HG02852 (cell line): ENCODE measurements at regions not wholly inside any gene's neighbourhood (a gene's known extent, or its start where the extent isn't known, plus 50 kb on each side); places are given as distances from the start of the nearest gene placed in this dataset.

Source experiments
- ATAC-seq: cut with Tn5 transposase; IDR thresholded peaks from one replicate; pipeline ENCODE4 v1.9.1; 2021; ENCODE audit warnings: mild to moderate bottlenecking, moderate library complexity; ENCODE audit not compliant: unreplicated experiment

- ATAC-seq: no peak
Observed at GRCh38 chr6:4591218-4591617, 185.0 kb upstream of the CDYL start.

DNA sequence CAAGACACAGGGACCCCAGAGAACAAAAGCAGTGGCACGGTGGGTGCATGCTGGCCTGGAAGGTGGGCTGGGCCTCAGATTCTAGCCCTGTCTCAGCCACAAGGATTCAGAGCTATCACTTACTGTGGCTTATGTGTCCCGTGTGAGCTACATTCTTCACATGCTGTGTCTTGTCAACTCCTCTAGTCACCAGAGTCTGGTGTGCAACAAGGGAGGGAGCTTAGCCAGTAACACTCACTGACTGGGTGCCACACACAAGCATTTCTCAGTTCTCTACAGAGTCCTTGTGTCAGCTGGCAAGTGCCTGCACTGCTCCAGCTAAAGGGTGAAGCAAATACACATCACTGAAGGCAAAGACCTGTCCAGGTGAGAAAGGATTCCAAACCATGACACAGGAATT lies 186.9 kb upstream of the CDYL start:
- no peak for ATAC-seq

- no peak for ATAC-seq
Observed at GRCh38 chr6:4588581-4588980, 187.6 kb upstream of the CDYL start.

GRCh38 chr6:4588163-4588562 lies 188.0 kb upstream of the CDYL start:
- no peak for ATAC-seq

DNA sequence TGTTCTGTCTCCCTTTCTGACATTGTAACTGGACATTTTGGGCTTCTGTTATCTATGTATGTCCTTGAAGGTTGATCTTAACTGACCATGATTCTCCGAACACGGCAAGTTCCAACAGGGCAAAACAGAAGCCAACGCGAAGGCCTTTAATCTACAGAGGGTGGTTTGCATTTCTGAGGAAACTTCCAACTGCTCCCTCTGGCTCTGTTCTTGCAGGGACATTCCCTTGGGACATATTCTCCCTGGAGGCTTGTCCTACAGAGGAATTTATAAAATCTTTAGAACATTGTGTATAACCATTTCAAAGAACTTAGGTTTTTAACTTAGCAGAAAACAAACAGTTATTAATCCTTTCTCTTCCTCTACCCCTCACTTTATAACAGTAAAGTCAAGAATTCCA lies 189.0 kb upstream of the CDYL start:
- no peak for ATAC-seq

- no peak for ATAC-seq
Observed at GRCh38 chr6:4586469-4586859, 189.7 kb upstream of the CDYL start.

DNA sequence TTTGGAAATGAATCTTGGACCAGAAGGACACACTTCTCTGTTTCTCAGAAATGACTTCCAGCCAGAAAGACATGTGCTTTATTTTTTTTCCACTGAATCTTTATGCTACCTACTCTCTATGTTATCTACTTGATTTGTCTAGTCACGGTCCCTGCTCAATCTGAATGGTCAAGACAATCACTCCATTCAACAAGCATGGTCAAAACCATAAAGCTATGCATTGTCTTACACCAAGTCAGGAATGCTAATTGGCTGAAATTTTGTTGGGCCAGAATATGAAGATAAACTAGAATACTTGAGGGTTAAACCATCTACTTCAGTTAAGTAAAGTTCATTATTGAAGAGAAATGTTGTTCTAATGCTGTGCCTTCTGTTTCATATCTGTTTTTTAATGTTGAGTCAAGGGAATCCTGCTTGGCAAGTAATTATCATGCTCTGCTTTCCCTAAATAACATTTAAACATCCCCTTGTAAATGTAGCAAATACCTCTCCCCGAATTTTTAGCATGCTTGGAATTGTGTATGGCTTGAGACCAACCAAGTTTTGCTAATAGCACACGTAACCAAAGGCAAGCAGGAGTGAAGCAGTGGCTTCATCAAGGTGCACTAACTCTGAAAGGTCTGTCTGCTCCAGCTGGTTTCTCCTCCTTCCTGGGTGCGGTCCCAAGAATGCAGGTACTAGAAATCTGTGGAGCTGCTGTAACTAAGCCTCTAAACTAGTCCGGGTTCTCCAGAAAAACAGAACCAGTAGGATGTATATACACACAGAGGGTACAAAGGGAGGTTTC lies 190.3 kb upstream of the CDYL start:
- no peak for ATAC-seq

- ATAC-seq: no peak
Observed at GRCh38 chr6:4584801-4585200, 191.4 kb upstream of the CDYL start.

- ATAC-seq: no peak
Observed at GRCh38 chr6:4582506-4583417, 193.4 kb upstream of the CDYL start.

DNA sequence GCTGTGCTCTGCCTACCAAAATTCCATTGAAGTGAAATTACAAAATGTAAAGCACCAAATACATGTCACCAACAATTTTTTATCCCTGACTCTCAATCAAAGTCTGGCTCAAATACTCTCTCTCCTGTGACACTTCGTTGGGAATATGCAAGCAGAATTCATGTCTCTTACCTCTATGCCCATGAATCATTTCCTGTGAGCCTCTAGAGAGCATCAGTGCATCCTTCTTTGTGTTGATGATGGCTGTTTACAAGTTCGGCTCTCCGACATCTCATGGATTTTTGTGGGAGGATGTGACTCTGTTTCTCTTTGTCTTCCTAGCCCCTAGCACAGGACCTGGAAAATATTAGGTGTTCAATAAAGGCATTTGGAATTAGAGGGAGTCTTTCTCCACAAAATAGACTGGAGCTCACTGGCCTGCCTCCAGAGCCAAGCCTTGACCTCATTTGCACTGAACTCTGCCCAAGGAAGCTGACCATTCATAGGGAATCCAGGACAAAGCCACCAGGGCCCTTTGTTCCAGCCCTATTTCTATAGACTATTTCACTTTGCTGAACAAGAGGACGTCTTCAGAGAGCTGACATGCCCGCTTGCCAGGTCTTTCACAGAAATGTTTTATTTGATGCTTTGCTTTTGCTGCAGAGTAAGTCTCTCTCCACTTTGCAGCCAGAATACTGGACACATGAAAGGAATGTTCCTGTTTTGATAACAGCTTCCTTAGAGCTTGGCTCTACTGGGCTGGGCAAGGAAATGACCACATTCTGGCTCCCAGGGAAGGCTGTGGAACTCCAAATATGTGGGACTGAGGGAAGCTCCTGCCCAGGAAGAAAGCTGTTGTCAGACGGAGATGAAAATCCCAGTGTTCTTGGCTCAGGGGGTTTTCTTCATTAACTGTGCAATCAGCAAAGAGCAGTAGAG lies 194.5 kb upstream of the CDYL start:
- ATAC-seq: no peak

DNA sequence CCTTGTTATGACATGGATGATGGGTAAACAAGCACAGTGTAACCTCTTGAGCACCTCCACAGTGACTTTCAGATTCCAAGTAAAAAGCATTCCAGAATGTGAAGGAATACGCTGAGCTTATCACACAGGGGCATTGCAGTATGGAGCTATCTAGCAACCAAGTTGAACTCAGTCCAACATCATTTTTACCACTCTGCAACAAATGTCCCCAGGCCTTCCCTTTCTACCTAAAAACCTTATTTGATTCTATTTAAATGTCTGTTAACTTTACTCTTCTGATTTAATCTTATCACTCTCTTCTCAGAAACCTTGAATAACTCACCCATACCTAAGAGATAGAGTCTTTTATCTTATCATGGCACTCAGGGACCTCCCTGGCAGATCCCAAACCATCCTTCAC lies 195.8 kb upstream of the CDYL start:
- ATAC-seq: no peak

DNA sequence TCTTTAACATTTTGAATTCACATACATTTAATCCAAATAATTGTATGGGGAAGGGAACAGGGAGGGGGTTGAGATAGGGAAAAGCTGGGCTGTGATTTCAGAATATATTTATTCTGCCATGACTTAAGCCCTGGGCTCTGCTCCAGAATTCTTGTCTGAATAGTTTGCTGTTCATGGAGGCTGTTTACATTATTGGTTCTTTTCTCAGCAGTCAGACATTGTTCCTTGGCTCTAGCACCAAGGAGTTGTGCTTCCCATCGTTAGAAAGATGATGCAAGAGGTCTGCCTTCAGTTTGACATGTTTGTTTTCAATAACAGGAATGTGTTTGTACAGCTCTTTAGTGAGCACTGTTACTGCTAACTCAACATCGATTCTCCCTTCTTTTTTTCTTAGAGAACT lies 198.8 kb upstream of the CDYL start:
- no peak for ATAC-seq

- no peak for ATAC-seq
Observed at GRCh38 chr6:4575714-4576113, 200.5 kb upstream of the CDYL start.

DNA sequence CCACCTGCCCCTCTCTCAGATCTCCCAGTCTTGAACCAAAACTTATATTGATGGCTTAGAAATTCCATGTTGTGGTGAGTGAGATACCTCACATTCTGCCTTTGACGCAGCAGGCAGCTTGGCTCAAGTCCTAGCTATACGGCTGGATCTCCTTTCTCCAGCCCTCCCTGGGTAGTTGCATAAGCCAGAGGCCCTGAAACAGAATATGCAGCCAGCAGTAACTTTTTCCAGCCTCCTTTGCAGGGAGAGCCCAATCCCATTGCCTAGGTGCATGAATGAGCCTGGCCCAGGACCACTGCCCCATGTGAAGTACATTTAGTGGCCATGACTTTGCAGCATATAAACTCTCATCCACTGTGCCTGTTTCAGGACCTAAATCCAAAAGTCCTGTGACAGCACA lies 202.2 kb upstream of the CDYL start:
- ATAC-seq: no peak

DNA sequence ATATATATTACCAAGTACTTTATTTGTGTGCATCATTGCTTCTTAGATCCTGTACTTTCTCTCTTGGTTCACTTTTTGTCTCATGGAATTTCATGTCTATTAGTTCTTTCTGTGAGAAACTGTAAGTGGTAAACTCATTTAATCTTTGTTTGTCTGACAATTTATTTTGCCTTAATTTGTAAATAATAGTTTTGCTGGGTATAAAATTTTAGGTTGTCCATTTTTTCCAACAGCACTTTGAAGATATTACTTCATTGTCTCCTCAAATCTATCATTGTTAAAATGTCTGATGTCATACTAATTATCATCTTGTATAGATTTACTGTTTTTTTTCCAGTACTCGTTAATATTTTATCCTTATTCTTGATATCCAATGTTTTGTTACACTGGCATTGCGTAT lies 205.2 kb upstream of the CDYL start:
- no peak for ATAC-seq

- ATAC-seq: no peak
Observed at GRCh38 chr6:4568138-4568537, 208.1 kb upstream of the CDYL start.

DNA sequence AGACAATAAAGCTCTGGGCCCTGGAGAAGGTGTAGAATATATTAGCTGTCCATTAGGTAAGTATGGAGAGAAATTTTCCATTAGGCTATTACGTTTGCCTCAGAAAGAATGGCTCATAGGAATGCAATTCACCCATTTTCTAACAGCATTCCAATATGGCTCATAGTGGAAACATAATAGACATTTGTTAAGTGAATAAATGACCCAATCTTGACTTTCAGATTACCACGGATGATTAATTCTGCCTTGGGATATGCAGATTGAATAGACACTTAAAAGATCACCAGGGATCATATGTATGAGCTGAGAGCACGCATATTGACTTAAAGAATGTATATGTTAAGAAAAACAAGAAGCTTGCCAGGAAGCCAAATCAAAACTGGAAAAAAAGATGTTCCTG lies 209.1 kb upstream of the CDYL start:
- no peak for ATAC-seq

GRCh38 chr6:4565301-4566250 lies 210.6 kb upstream of the CDYL start:
- ATAC-seq: no peak

GRCh38 chr6:4564801-4565271 lies 211.4 kb upstream of the CDYL start:
- no peak for ATAC-seq

- ATAC-seq: no peak
Observed at GRCh38 chr6:4563877-4564276, 212.3 kb upstream of the CDYL start.
